PC-9 (cell line): ENCODE measurements at regions not wholly inside any gene's neighbourhood (a gene's known extent, or its start where the extent isn't known, plus 50 kb on each side); places are given as distances from the start of the nearest gene placed in this dataset.

Experiments used
- BruUV-seq: library from RNA; stranded (reverse); fragments of 400-500 nt; replicated peaks from 2 replicates; lab custom pipeline; 2021; lab: Mats Ljungman, UMichigan
- CTCF ChIA-PET: fragments of 300-600 bp; sonication (Branson Sonifier 250); formaldehyde crosslinking; loops from one replicate; lab custom pipeline; 2022; ENCODE audit warnings: antibody characterized with exemption; lab: Charles Lee
- POLR2A ChIA-PET: fragments of 300-600 bp; sonication (Branson Sonifier 250); formaldehyde crosslinking; loops from one replicate; lab custom pipeline; 2022; ENCODE audit warnings: antibody characterized with exemption; ENCODE audit not compliant: unreplicated experiment; lab: Charles Lee
- DNase-seq, 2 experiments: peaks; one replicate each; pipeline versions ENCODE4 v3.0.0 to v3.0.0-alpha.2; 2015 to 2022; ENCODE audit warnings: mixed read lengths in 1 of 2
- H2AFZ ChIP-seq: fragments of 200-600 bp; sonication (generic); 2 replicates; pipeline ENCODE4 v1.8.1; 2017; ENCODE audit warnings: antibody characterized with exemption
- H3F3A ChIP-seq: fragments of 200-600 bp; sonication (generic); 2 replicates; pipeline ENCODE4 v1.8.1; 2017; ENCODE audit warnings: antibody characterized with exemption, mild to moderate bottlenecking, low read depth; ENCODE audit not compliant: insufficient read depth
- H3K27ac ChIP-seq: fragments of 200-600 bp; sonication (generic); 2 replicates; pipeline ENCODE4 v1.6.1; 2016; ENCODE audit warnings: mixed run types
- H3K27me3 ChIP-seq: fragments of 200-600 bp; sonication (generic); 2 replicates; pipeline ENCODE4 v1.6.1; 2016; ENCODE audit warnings: low read depth, mixed run types; ENCODE audit not compliant: insufficient read depth
- H3K36me3 ChIP-seq: fragments of 200-600 bp; sonication (generic); 2 replicates; pipeline ENCODE4 v1.6.1; 2016; ENCODE audit warnings: low read depth, mixed run types
- H3K4me1 ChIP-seq: fragments of 200-600 bp; sonication (generic); replicated peaks from 2 replicates; pipeline ENCODE4 v1.6.1; 2016; ENCODE audit warnings: mixed run types; ENCODE audit not compliant: insufficient read depth
- H3K4me2 ChIP-seq: fragments of 200-600 bp; sonication (generic); 2 replicates; pipeline ENCODE4 v1.6.1; 2017; ENCODE audit warnings: mixed run types
- H3K4me3 ChIP-seq: fragments of 200-600 bp; sonication (generic); 2 replicates; pipeline ENCODE4 v1.6.1; 2016; ENCODE audit warnings: mixed run types
- H3K79me2 ChIP-seq: fragments of 200-600 bp; sonication (generic); 2 replicates; pipeline ENCODE4 v1.6.1; 2017; ENCODE audit warnings: low read depth, mixed run types
- H3K9me2 ChIP-seq: fragments of 200-600 bp; sonication (generic); 2 replicates; pipeline ENCODE4 v1.8.1; 2017; ENCODE audit warnings: mild to moderate bottlenecking; ENCODE audit not compliant: insufficient read depth
- H3K9me3 ChIP-seq: fragments of 200-600 bp; sonication (generic); 2 replicates; pipeline ENCODE4 v1.8.1; 2016; ENCODE audit warnings: low read depth; ENCODE audit not compliant: insufficient read depth
- H4K20me1 ChIP-seq: fragments of 200-600 bp; sonication (generic); 2 replicates; pipeline ENCODE4 v1.8.1; 2017; ENCODE audit not compliant: insufficient read depth
- EZH2 ChIP-seq: fragments of 200-600 bp; sonication (generic); IDR thresholded peaks from 2 replicates; pipeline ENCODE4 v1.8.0; 2017; ENCODE audit warnings: antibody characterized with exemption, low read depth
- intact Hi-C: fragments of 100-400 bp; cut with micrococcal nuclease; formaldehyde crosslinking; loops from one replicate; pipeline ENCODE4 v1.10.0; 2022; ENCODE audit not compliant: unreplicated experiment
- TF ChIP-seq, protein P1 (sequence below): fragments of 200-600 bp; sonication (generic); conservative IDR thresholded peaks from 2 replicates; pipeline ENCODE4 v1.6.1; 2017; ENCODE audit warnings: mixed run types, antibody characterized with exemption, mild to moderate bottlenecking, moderate library complexity

DNA sequence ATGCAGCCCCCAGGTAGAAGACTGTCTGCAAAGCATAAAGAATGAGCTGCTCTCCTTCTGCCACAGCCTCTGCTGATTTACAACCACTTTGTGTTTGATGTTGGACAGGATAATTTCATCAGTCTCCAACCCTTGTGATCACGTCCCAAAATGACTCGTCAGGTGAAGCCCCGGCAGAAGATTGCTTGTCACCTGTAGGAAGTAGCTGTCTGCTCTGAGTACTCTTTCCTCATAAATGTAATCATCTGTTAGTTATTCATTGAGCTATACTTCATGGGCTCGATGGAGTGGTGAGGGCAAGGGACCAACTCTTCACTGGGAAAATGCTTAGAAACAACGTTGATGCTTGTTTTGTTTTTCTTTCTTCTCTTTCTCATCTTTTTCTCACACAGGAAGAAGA is 290.9 kb upstream of the SP8 start:
- CTCF ChIA-PET: interaction anchor here (0.5 kb wide), 1 partner anchor 479 kb away, joined by 4 read pairs; no protein-coding TSS in a partner anchor
- Histone ChIP-seq H3K36me3 (no peaks in the 10 kb centered on the region), H3F3A (no peaks in the 10 kb centered on the region), H3K4me2 (no peak overlapping the region), H4K20me1 (no peaks in the 10 kb centered on the region), H3K9me2 (no peaks in the 10 kb centered on the region), H3K4me1 (peaks cover 19% of the 10 kb centered on the region), H3K27ac (no peak overlapping the region), H3K79me2 (no peaks in the 10 kb centered on the region), H2AFZ (no peak overlapping the region), H3K9me3 (0 out of 2 replicates have a peak, but pooled peaks cover 3% of the 10 kb centered on the region), H3K4me3 (no peak overlapping the region), H3K27me3 (no peaks in the 10 kb centered on the region)
- POLR2A ChIA-PET: no interaction called here
- intact Hi-C loops: no loop called here
- DNase-seq: no peak
- TF ChIP-seq, protein P1, sequence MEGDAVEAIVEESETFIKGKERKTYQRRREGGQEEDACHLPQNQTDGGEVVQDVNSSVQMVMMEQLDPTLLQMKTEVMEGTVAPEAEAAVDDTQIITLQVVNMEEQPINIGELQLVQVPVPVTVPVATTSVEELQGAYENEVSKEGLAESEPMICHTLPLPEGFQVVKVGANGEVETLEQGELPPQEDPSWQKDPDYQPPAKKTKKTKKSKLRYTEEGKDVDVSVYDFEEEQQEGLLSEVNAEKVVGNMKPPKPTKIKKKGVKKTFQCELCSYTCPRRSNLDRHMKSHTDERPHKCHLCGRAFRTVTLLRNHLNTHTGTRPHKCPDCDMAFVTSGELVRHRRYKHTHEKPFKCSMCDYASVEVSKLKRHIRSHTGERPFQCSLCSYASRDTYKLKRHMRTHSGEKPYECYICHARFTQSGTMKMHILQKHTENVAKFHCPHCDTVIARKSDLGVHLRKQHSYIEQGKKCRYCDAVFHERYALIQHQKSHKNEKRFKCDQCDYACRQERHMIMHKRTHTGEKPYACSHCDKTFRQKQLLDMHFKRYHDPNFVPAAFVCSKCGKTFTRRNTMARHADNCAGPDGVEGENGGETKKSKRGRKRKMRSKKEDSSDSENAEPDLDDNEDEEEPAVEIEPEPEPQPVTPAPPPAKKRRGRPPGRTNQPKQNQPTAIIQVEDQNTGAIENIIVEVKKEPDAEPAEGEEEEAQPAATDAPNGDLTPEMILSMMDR: no peak
- no peak for TF ChIP-seq EZH2
- BruUV-seq: no TSS peak

DNA sequence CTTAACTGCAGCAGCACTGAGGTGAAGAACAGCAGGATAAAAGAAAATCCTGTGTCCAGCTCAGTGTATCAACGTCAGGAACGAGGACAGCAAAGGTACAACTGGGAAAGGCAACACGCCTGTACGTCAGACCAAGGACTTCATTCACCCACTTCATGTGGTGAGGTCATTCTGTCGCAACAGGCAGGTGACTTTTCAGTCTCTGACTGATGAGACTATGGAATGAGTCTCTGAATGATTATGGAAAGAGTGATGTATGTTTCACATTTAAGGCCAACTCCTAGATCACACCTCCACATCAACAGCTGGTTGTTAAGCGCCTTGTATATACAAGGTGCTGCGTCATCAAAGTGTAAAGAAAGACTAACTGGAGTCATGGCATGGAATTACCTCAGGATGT is 297.6 kb upstream of the SP8 start:
- Histone ChIP-seq H2AFZ (no peak overlapping the region), H3K4me2 (no peak overlapping the region), H3K4me1 (peaks cover 22% of the 10 kb centered on the region), H3K27me3 (no peaks in the 10 kb centered on the region), H3K4me3 (no peak overlapping the region), H3F3A (peaks cover 13% of the 10 kb centered on the region), H3K9me3 (peaks cover 15% of the 10 kb centered on the region; the same call in 1 of the 2 replicates), H3K36me3 (no peaks in the 10 kb centered on the region), H3K79me2 (no peaks in the 10 kb centered on the region), H3K27ac (no peak overlapping the region), H4K20me1 (no peaks in the 10 kb centered on the region), H3K9me2 (no peaks in the 10 kb centered on the region)
- DNase-seq: no peak
- ChIA-PET POLR2A (no interaction called here), CTCF (no interaction called here)
- BruUV-seq: no TSS peak
- TF ChIP-seq EZH2: no peak
- TF ChIP-seq, protein P1: no peak
- intact Hi-C loops: no loop called here

DNA sequence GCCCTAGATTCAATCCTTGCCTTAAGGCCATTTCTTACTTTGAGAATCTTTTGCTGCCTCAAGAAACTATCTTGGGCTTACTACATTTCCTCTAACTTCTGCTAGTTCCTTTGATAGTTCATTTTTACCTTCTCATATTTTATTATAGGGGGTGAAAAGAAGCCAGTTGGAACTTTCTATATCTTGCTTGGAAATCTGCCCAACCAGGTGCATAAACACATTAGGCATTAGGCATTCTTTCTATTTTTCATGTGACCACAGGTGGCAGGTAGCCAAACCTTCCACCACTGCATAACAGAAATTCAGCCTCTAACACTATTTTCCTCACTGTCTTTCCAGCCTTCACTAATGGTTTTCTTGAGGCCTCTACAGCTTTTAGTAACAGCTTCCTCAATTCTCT is 300.0 kb upstream of the SP8 start:
- no TSS peak for BruUV-seq
- Histone ChIP-seq H3K4me2 (peak overlapping the region; percentile 30), H3K79me2 (no peaks in the 10 kb centered on the region), H2AFZ (no peak overlapping the region), H3K9me3 (peaks cover 15% of the 10 kb centered on the region; the same call in 1 of the 2 replicates), H3K36me3 (no peaks in the 10 kb centered on the region), H3K27ac (peak overlapping the region; percentile 3; the same call in 1 of the 2 replicates), H4K20me1 (no peaks in the 10 kb centered on the region), H3K27me3 (no peaks in the 10 kb centered on the region), H3K4me1 (peaks cover 22% of the 10 kb centered on the region), H3K9me2 (no peaks in the 10 kb centered on the region), H3F3A (peaks cover 13% of the 10 kb centered on the region), H3K4me3 (no peak overlapping the region)
- DNase-seq: peak; percentile 20 to 93
- intact Hi-C loops: no loop called here
- ChIA-PET POLR2A (no interaction called here), CTCF (no interaction called here)
- TF ChIP-seq, protein P1: no peak
- no peak for TF ChIP-seq EZH2
